ENCODE measurements at regions not wholly inside any gene's neighbourhood (a gene's known extent, or its start where the extent isn't known, plus 50 kb on each side); places are given as distances from the start of the nearest gene placed in this dataset.

- Histone ChIP-seq H3K9ac (ENCODE audit: low read length in 2 of 2) (no peak overlapping the region), H3K4me1 (ENCODE audit: control insufficient read depth, insufficient read depth, low read length) (no peaks in the 10 kb centered on the region), H3K9me3 (ENCODE audit: control insufficient read depth in 2 of 2, low read length in 2 of 2) (no peaks in the 10 kb centered on the region), H3K27me3 (ENCODE audit: control insufficient read depth in 1 of 2, insufficient read depth in 2 of 2, low read length in 2 of 2) (peaks cover 0 to 21% of the 10 kb centered on the region in 2 donors), H3K4me3 (ENCODE audit: low read length in 2 of 2) (no peak overlapping the region), H3K27ac (ENCODE audit: low read length) (no peak overlapping the region), H3K36me3 (ENCODE audit: control insufficient read depth in 2 of 2, insufficient read depth in 2 of 2, low read length in 2 of 2) (no peaks in the 10 kb centered on the region)
These were observed 467.3 kb upstream of the B3GAT1 start for GRCh38 chr11:134879341-134879740.

GRCh38 chr11:134878785-134879184 lies 466.7 kb upstream of the B3GAT1 start:
- H3K27ac ChIP-seq (ENCODE audit: low read length), result no peak overlapping the region
- H3K9me3 ChIP-seq (ENCODE audit: control insufficient read depth in 2 of 2, low read length in 2 of 2), result no peaks in the 10 kb centered on the region
- H3K36me3 ChIP-seq (ENCODE audit: control insufficient read depth in 2 of 2, insufficient read depth in 2 of 2, low read length in 2 of 2), result no peaks in the 10 kb centered on the region
- H3K4me1 ChIP-seq (ENCODE audit: control insufficient read depth, insufficient read depth, low read length), result no peaks in the 10 kb centered on the region
- H3K27me3 ChIP-seq (ENCODE audit: control insufficient read depth in 1 of 2, insufficient read depth in 2 of 2, low read length in 2 of 2), result peaks cover 0 to 17% of the 10 kb centered on the region in 2 donors
- no peak overlapping the region for H3K4me3 ChIP-seq (ENCODE audit: low read length in 2 of 2)
- H3K9ac ChIP-seq (ENCODE audit: low read length in 2 of 2), result no peak overlapping the region

- Histone ChIP-seq H3K36me3 (ENCODE audit: control insufficient read depth in 2 of 2, insufficient read depth in 2 of 2, low read length in 2 of 2) (no peaks in the 10 kb centered on the region), H3K9ac (ENCODE audit: low read length in 2 of 2) (no peak overlapping the region), H3K27ac (ENCODE audit: low read length) (no peak overlapping the region), H3K4me1 (ENCODE audit: control insufficient read depth, insufficient read depth, low read length) (no peaks in the 10 kb centered on the region), H3K4me3 (ENCODE audit: low read length in 2 of 2) (no peak overlapping the region), H3K27me3 (ENCODE audit: control insufficient read depth in 1 of 2, insufficient read depth in 2 of 2, low read length in 2 of 2) (peaks cover 0 to 13% of the 10 kb centered on the region in 2 donors), H3K9me3 (ENCODE audit: control insufficient read depth in 2 of 2, low read length in 2 of 2) (no peaks in the 10 kb centered on the region)
These were observed 464.2 kb upstream of the B3GAT1 start for GRCh38 chr11:134876226-134876625.

GRCh38 chr11:134866981-134867675 lies 455.1 kb upstream of the B3GAT1 start:
- Histone ChIP-seq H3K9ac (ENCODE audit: low read length in 2 of 2) (no peak overlapping the region), H3K4me3 (ENCODE audit: low read length in 2 of 2) (no peak overlapping the region), H3K4me1 (ENCODE audit: control insufficient read depth, insufficient read depth, low read length) (no peaks in the 10 kb centered on the region), H3K27ac (ENCODE audit: low read length) (no peak overlapping the region), H3K27me3 (ENCODE audit: control insufficient read depth in 1 of 2, insufficient read depth in 2 of 2, low read length in 2 of 2) (no peaks in the 10 kb centered on the region), H3K9me3 (ENCODE audit: control insufficient read depth in 2 of 2, low read length in 2 of 2) (no peaks in the 10 kb centered on the region), H3K36me3 (ENCODE audit: control insufficient read depth in 2 of 2, insufficient read depth in 2 of 2, low read length in 2 of 2) (no peaks in the 10 kb centered on the region)

GRCh38 chr11:134866215-134866614 lies 454.2 kb upstream of the B3GAT1 start:
- H3K9ac ChIP-seq (ENCODE audit: low read length in 2 of 2), result no peak overlapping the region
- no peak overlapping the region for H3K27ac ChIP-seq (ENCODE audit: low read length)
- H3K27me3 ChIP-seq (ENCODE audit: control insufficient read depth in 1 of 2, insufficient read depth in 2 of 2, low read length in 2 of 2), result no peaks in the 10 kb centered on the region
- no peaks in the 10 kb centered on the region for H3K36me3 ChIP-seq (ENCODE audit: control insufficient read depth in 2 of 2, insufficient read depth in 2 of 2, low read length in 2 of 2)
- no peaks in the 10 kb centered on the region for H3K4me1 ChIP-seq (ENCODE audit: control insufficient read depth, insufficient read depth, low read length)
- H3K4me3 ChIP-seq (ENCODE audit: low read length in 2 of 2), result no peak overlapping the region
- no peaks in the 10 kb centered on the region for H3K9me3 ChIP-seq (ENCODE audit: control insufficient read depth in 2 of 2, low read length in 2 of 2)

DNA sequence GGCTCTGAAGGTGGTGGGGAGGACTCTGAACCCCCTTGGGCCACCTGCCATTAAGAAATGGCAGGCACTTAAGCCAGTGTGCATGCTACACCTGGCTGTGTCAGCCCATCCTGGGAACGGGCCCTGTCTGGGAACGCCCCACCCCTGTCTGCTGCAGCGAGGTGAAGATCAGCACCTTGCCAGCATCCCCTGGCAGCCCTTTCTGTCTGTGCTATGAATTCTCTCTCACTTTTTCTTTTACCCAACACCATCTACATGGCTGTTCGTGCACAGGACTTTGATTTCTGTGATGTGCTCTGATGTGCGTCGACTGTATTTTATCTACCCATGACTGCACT lies 452.9 kb upstream of the B3GAT1 start:
- H3K36me3 ChIP-seq (ENCODE audit: control insufficient read depth in 2 of 2, insufficient read depth in 2 of 2, low read length in 2 of 2), result no peaks in the 10 kb centered on the region
- no peaks in the 10 kb centered on the region for H3K4me1 ChIP-seq (ENCODE audit: control insufficient read depth, insufficient read depth, low read length)
- no peak overlapping the region for H3K4me3 ChIP-seq (ENCODE audit: low read length in 2 of 2)
- H3K27ac ChIP-seq (ENCODE audit: low read length), result no peak overlapping the region
- no peaks in the 10 kb centered on the region for H3K9me3 ChIP-seq (ENCODE audit: control insufficient read depth in 2 of 2, low read length in 2 of 2)
- no peaks in the 10 kb centered on the region for H3K27me3 ChIP-seq (ENCODE audit: control insufficient read depth in 1 of 2, insufficient read depth in 2 of 2, low read length in 2 of 2)
- H3K9ac ChIP-seq (ENCODE audit: low read length in 2 of 2), result no peak overlapping the region

DNA sequence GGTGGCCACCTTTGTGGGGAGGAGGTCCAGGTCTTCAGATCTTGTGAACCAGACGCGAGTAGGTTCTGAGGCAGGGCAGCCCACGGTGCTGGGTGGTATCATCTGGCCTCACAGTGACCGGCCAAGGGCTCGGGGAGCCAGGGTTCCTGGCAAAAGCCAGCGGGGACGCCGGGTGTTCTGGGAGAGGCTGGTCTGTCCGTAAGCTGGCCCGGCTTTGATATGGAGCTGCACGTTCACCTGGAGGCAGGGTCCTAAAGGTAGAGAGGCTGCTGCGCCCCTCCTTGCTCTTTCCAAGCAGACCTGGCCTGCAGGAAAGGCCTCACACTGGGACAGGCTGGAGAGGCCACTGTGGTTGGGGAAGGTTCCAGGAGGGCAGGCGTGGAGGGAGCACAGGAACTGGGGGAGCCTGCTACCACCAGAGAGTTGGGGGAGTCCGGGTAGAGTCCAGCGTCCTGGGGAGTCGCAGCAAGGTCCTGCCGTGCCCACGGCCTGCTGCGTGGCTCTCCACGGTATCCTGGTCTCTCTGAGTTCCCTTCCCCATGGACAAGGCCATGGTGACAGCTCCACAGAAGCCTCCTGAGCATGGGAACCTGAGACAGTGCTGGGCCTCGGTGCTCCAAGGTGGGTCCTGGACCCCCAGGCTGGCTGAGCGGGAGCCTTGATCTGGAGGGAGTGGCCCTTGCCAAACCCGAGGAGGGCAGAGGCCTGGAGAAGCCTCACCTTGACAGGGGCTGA lies 452.4 kb upstream of the B3GAT1 start:
- Histone ChIP-seq H3K4me3 (ENCODE audit: low read length in 2 of 2) (no peak overlapping the region), H3K36me3 (ENCODE audit: control insufficient read depth in 2 of 2, insufficient read depth in 2 of 2, low read length in 2 of 2) (no peaks in the 10 kb centered on the region), H3K9ac (ENCODE audit: low read length in 2 of 2) (no peak overlapping the region), H3K9me3 (ENCODE audit: control insufficient read depth in 2 of 2, low read length in 2 of 2) (no peaks in the 10 kb centered on the region), H3K4me1 (ENCODE audit: control insufficient read depth, insufficient read depth, low read length) (no peaks in the 10 kb centered on the region), H3K27me3 (ENCODE audit: control insufficient read depth in 1 of 2, insufficient read depth in 2 of 2, low read length in 2 of 2) (peaks cover 0 to 1% of the 10 kb centered on the region in 2 donors), H3K27ac (ENCODE audit: low read length) (no peak overlapping the region)

DNA sequence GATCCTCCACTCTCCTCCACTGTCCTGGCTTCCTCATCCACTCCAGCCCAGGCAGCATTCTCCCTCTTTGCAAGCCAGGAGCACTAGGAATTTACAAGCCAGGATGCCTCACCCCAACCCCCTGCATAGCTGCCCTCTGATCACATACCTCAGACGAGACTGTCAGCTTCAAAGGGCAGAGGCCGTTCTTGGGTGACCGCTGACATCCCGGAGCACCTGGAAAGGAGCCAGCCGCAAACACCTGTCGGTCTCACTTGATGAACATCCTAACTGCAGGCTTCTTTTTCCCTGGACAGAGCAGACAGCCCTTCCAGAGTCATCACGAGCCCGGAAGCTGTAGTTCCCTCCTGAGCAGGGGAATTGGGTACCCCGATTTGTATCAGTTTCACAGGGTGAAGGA lies 451.3 kb upstream of the B3GAT1 start:
- Histone ChIP-seq H3K27me3 (ENCODE audit: control insufficient read depth in 1 of 2, insufficient read depth in 2 of 2, low read length in 2 of 2) (peaks cover 0 to 5% of the 10 kb centered on the region in 2 donors), H3K4me3 (ENCODE audit: low read length in 2 of 2) (no peak overlapping the region), H3K27ac (ENCODE audit: low read length) (no peak overlapping the region), H3K9ac (ENCODE audit: low read length in 2 of 2) (no peak overlapping the region), H3K4me1 (ENCODE audit: control insufficient read depth, insufficient read depth, low read length) (no peaks in the 10 kb centered on the region), H3K36me3 (ENCODE audit: control insufficient read depth in 2 of 2, insufficient read depth in 2 of 2, low read length in 2 of 2) (no peaks in the 10 kb centered on the region), H3K9me3 (ENCODE audit: control insufficient read depth in 2 of 2, low read length in 2 of 2) (no peaks in the 10 kb centered on the region)

DNA sequence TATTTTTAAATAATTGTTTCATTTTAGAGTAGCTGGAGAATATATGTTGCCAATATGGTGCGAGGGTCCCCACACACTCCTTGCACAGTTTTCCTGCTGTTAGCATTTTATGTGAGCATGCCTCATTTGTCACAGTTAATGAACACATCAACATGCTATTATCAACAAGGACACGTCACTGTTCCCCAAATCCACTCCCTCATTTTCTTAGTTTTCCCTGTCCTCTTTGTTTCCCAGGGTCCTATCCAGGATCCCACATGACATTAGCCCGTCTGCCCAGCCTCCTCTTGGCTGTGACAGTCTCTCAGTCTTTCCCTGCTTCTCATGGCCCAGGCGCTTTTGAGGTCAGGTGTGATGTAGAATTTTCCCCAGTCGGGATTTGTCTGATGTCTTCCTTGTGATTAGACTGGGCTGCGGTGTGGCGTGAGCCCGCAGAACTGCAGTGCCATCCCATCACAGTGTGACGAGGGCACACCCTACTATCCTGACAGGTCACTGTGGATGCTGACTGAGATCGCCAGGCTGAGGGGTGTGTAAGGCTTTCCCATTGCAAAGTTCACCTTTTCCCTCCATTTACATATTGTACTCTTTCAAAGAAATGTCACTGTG lies 450.6 kb upstream of the B3GAT1 start:
- Histone ChIP-seq H3K4me1 (ENCODE audit: control insufficient read depth, insufficient read depth, low read length) (no peaks in the 10 kb centered on the region), H3K27ac (ENCODE audit: low read length) (no peak overlapping the region), H3K4me3 (ENCODE audit: low read length in 2 of 2) (no peak overlapping the region)

DNA sequence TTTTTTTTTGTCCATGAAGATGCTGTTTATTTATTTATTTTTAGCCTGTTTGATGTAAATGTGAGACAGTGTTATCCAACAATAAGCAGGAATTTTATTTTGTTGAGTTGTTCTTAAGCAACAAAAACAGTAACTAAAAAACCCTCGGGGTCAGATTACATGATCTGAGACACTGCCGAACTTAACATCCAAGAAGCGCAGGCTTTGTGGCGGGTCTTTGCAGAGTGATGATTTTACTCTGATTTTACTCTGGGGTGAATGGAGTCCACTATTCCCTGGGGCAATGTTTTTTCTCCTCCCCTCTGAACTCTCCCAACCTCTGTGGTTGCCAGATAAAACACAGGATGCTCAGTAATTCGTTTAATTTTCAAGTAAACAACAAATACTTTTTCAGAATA lies 450.1 kb upstream of the B3GAT1 start:
- no peak overlapping the region for H3K4me3 ChIP-seq (ENCODE audit: low read length in 2 of 2)
- H3K27me3 ChIP-seq (ENCODE audit: control insufficient read depth in 1 of 2, insufficient read depth in 2 of 2, low read length in 2 of 2), result peaks cover 0 to 7% of the 10 kb centered on the region in 2 donors
- no peak overlapping the region for H3K27ac ChIP-seq (ENCODE audit: low read length)
- no peaks in the 10 kb centered on the region for H3K36me3 ChIP-seq (ENCODE audit: control insufficient read depth in 2 of 2, insufficient read depth in 2 of 2, low read length in 2 of 2)
- no peaks in the 10 kb centered on the region for H3K9me3 ChIP-seq (ENCODE audit: control insufficient read depth in 2 of 2, low read length in 2 of 2)
- no peaks in the 10 kb centered on the region for H3K4me1 ChIP-seq (ENCODE audit: control insufficient read depth, insufficient read depth, low read length)
- no peak overlapping the region for H3K9ac ChIP-seq (ENCODE audit: low read length in 2 of 2)

More for the DNA sequence above, 450.6 kb upstream of the B3GAT1 start:
- no peak overlapping the region for H3K9ac ChIP-seq (ENCODE audit: low read length in 2 of 2)
- H3K36me3 ChIP-seq (ENCODE audit: control insufficient read depth in 2 of 2, insufficient read depth in 2 of 2, low read length in 2 of 2), result no peaks in the 10 kb centered on the region
- H3K9me3 ChIP-seq (ENCODE audit: control insufficient read depth in 2 of 2, low read length in 2 of 2), result no peaks in the 10 kb centered on the region
- H3K27me3 ChIP-seq (ENCODE audit: control insufficient read depth in 1 of 2, insufficient read depth in 2 of 2, low read length in 2 of 2), result peaks cover 0 to 7% of the 10 kb centered on the region in 2 donors

Data from stomach smooth muscle (tissue), 2 donors.